A673 (cell line): ENCODE measurements at regions not wholly inside any gene's neighbourhood (a gene's known extent, or its start where the extent isn't known, plus 50 kb on each side); places are given as distances from the start of the nearest gene placed in this dataset.

Source experiments
- BruUV-seq: library from RNA; stranded (reverse); fragments of 400-500 nt; replicated peaks from 2 replicates; lab custom pipeline; 2021; lab: Mats Ljungman, UMichigan
- CTCF ChIA-PET: fragments of 300-600 bp; sonication (Branson Sonifier 250); formaldehyde crosslinking; loops from one replicate; lab custom pipeline; 2022; ENCODE audit warnings: antibody characterized with exemption; lab: Charles Lee
- POLR2A ChIA-PET: fragments of 300-600 bp; sonication (Branson Sonifier 250); formaldehyde crosslinking; loops from one replicate; lab custom pipeline; 2022; ENCODE audit warnings: antibody characterized with exemption; ENCODE audit not compliant: low non-redundant PET; lab: Charles Lee
- DNase-seq: peaks from one replicate; pipeline ENCODE4 v3.0.0-alpha.2; 2015; ENCODE audit warnings: low spot score
- H3K27ac ChIP-seq: fragments of 200-600 bp; sonication (generic); 2 replicates; pipeline ENCODE4 v1.5.1; 2016; ENCODE audit warnings: mixed run types, low read depth, mild to moderate bottlenecking, mixed read lengths, antibody characterized with exemption, low read length; ENCODE audit not compliant: poor library complexity, severe bottlenecking
- H3K27me3 ChIP-seq: fragments of 200-600 bp; sonication (generic); replicated peaks from 2 replicates; pipeline ENCODE4 v1.6.1; 2017; ENCODE audit warnings: mixed run types, low read depth, mild to moderate bottlenecking, mixed read lengths, antibody characterized with exemption, low read length; ENCODE audit not compliant: insufficient read depth, poor library complexity
- H3K36me3 ChIP-seq: fragments of 200-600 bp; sonication (generic); 2 replicates; pipeline ENCODE4 v1.6.1; 2016; ENCODE audit warnings: mixed run types, mild to moderate bottlenecking, mixed read lengths, antibody characterized with exemption, low read length; ENCODE audit not compliant: insufficient read depth, poor library complexity, severe bottlenecking
- H3K4me1 ChIP-seq: fragments of 200-600 bp; sonication (generic); 2 replicates; pipeline ENCODE4 v1.6.1; 2017; ENCODE audit warnings: mixed run types, mild to moderate bottlenecking, mixed read lengths, antibody characterized with exemption, low read length; ENCODE audit not compliant: insufficient read depth, poor library complexity, severe bottlenecking
- H3K4me3 ChIP-seq: fragments of 200-600 bp; sonication (generic); 2 replicates; pipeline ENCODE4 v1.5.1; 2016; ENCODE audit warnings: low read depth, mixed run types, mild to moderate bottlenecking, mixed read lengths, low read length; ENCODE audit not compliant: poor library complexity, severe bottlenecking
- H3K9me3 ChIP-seq: fragments of 200-600 bp; sonication (generic); 2 replicates; pipeline ENCODE4 v1.6.1; 2016; ENCODE audit warnings: mixed run types, low read depth, mild to moderate bottlenecking, mixed read lengths, antibody characterized with exemption, low read length; ENCODE audit not compliant: poor library complexity, severe bottlenecking
- CTCF ChIP-seq: fragments of 300-800, 200-600 bp; sonication (generic); conservative IDR thresholded peaks from 2 replicates; pipeline ENCODE4 v1.5.1; 2017; ENCODE audit warnings: low read depth, mild to moderate bottlenecking, antibody characterized with exemption, low read length, moderate library complexity, mixed read lengths
- EZH2 ChIP-seq: fragments of 200-600 bp; sonication (generic); IDR thresholded peaks from 2 replicates; pipeline ENCODE4 v1.6.1; 2017; ENCODE audit warnings: borderline replicate concordance, low read depth, mild to moderate bottlenecking, mixed read lengths, antibody characterized with exemption, low read length; ENCODE audit not compliant: poor library complexity, severe bottlenecking
- intact Hi-C: fragments of 100-400 bp; cut with micrococcal nuclease; formaldehyde crosslinking; loops from one replicate; pipeline ENCODE4 v1.10.0; 2022; ENCODE audit not compliant: unreplicated experiment

- intact Hi-C loops = no loop called here
- ChIA-PET POLR2A (no interaction called here), CTCF (no interaction called here)
- no peak for TF ChIP-seq EZH2
- TF ChIP-seq CTCF = no peak
- Histone ChIP-seq H3K9me3 (no peaks in the 10 kb centered on the region), H3K27me3 (no peaks in the 10 kb centered on the region), H3K4me1 (no peaks in the 10 kb centered on the region), H3K27ac (no peak overlapping the region), H3K36me3 (no peaks in the 10 kb centered on the region), H3K4me3 (no peak overlapping the region)
- no TSS peak for BruUV-seq
- no peak for DNase-seq
Observed at GRCh38 chr4:57410331-57411052, 300.3 kb upstream of the IGFBP7 start.

- POLR2A ChIA-PET = no interaction called here
- TF ChIP-seq EZH2 = no peak
- TF ChIP-seq CTCF = no peak
- DNase-seq = no peak
- H3K36me3 ChIP-seq = no peaks in the 10 kb centered on the region
- no peaks in the 10 kb centered on the region for H3K9me3 ChIP-seq
- H3K27ac ChIP-seq = no peak overlapping the region
- no peaks in the 10 kb centered on the region for H3K4me1 ChIP-seq
- no peaks in the 10 kb centered on the region for H3K27me3 ChIP-seq
- intact Hi-C loops = loop anchor here (10.0 kb wide), 1 partner anchor 61 kb away; no protein-coding TSS in a partner anchor
- BruUV-seq = no TSS peak
- CTCF ChIA-PET = no interaction called here
- no peak overlapping the region for H3K4me3 ChIP-seq
Observed at GRCh38 chr4:57405359-57405758, 295.2 kb upstream of the IGFBP7 start.

GRCh38 chr4:57404483-57404882, 294.3 kb upstream of the IGFBP7 start:
- no peaks in the 10 kb centered on the region for H3K27me3 ChIP-seq
- intact Hi-C loops = loop anchor here (10.0 kb wide), 1 partner anchor 60 kb away; no protein-coding TSS in a partner anchor
- POLR2A ChIA-PET = no interaction called here
- no peaks in the 10 kb centered on the region for H3K4me1 ChIP-seq
- H3K4me3 ChIP-seq = no peak overlapping the region
- H3K27ac ChIP-seq = no peak overlapping the region
- H3K9me3 ChIP-seq = no peaks in the 10 kb centered on the region
- no TSS peak for BruUV-seq
- no peaks in the 10 kb centered on the region for H3K36me3 ChIP-seq
- CTCF ChIA-PET = no interaction called here
- no peak for DNase-seq
- TF ChIP-seq CTCF (no peak), EZH2 (no peak)
